Body of pancreas (tissue), 4 donors: ENCODE measurements at regions not wholly inside any gene's neighbourhood (a gene's known extent, or its start where the extent isn't known, plus 50 kb on each side); places are given as distances from the start of the nearest gene placed in this dataset.

Experiments
- ATAC-seq: fragments of 150-250 bp; one replicate; pipeline ENCODE4 v1.9.1; 2016
- DNase-seq, 4 donors: peaks; one replicate each; pipeline ENCODE4 v3.0.0-alpha.2; 2019
- H3K27ac ChIP-seq, 4 donors: fragments of 200-600 bp; sonication (generic); 1 replicate in 3 of 4; 2 replicates in 1 of 4; pipeline versions ENCODE4 v1.5.1 to v1.6.1; 2016 to 2019; ENCODE audit warnings: mild to moderate bottlenecking in 1 of 4, mixed read lengths in 1 of 4, moderate library complexity in 1 of 4
- H3K27me3 ChIP-seq, 2 donors: fragments of 200-600 bp; sonication (generic); one replicate each; pipeline ENCODE4 v1.6.0; 2016; ENCODE audit warnings: mild to moderate bottlenecking in 1 of 2
- H3K36me3 ChIP-seq, 2 donors: fragments of 200-600 bp; sonication (generic); replicated peaks in 1 of 2; 2 replicates each; pipeline ENCODE4 v1.5.1; 2016; ENCODE audit warnings: low read depth in 2 of 2; ENCODE audit not compliant: insufficient read depth in 1 of 2
- H3K4me1 ChIP-seq: fragments of 200-600 bp; sonication (generic); one replicate; pipeline ENCODE4 v1.6.0; 2016
- H3K4me3 ChIP-seq, 2 donors: fragments of 200-600 bp; sonication (generic); 1 replicate in 1 of 2; 2 replicates in 1 of 2; pipeline ENCODE4 v1.5.1; 2016 to 2019
- H3K9me3 ChIP-seq, 3 donors: fragments of 200-600 bp; sonication (generic); 1 replicate in 2 of 3; 2 replicates in 1 of 3; pipeline ENCODE4 v1.5.1; 2016
- POLR2A ChIP-seq, 3 donors: fragments of 450-650 bp; IDR thresholded peaks; one replicate each; pipeline ENCODE4 v1.6.1; 2016; ENCODE audit warnings: antibody characterized with exemption in 3 of 3, mild to moderate bottlenecking in 2 of 3
- WGBS, 2 donors: methylation state at CpG; one replicate each; pipeline ENCODE4 v1.1.5; 2017; 5-methylcytosine and 5-hydroxymethylcytosine counted together
- intact Hi-C: fragments of 100-400 bp; cut with DNase I; formaldehyde crosslinking; loops from one replicate; pipeline ENCODE4 v1.15.1; 2023
- TF ChIP-seq, protein P1 (sequence below), 7 experiments: fragments of 450-650 bp in 4 of 7; fragments of 200-600 bp in 3 of 7; sonication (generic) in 3 of 7; IDR thresholded peaks; one replicate each; pipeline ENCODE4 v1.5.1; 2016 to 2019; ENCODE audit warnings: antibody characterized with exemption in 7 of 7

- H3K27ac ChIP-seq: no peak overlapping the region
- intact Hi-C loops: no loop called here
- peaks cover 0 to 8% (median 0%) of the 10 kb centered on the region in 3 donors for H3K9me3 ChIP-seq
- no peaks in the 10 kb centered on the region for H3K27me3 ChIP-seq
- no peak overlapping the region for H3K4me3 ChIP-seq
- no peak for TF ChIP-seq POLR2A (IDR thresholded peaks at IDR 0.05)
- no peaks in the 10 kb centered on the region for H3K4me1 ChIP-seq
- H3K36me3 ChIP-seq: no peaks in the 10 kb centered on the region
- DNase-seq: no peak
- WGBS, 2 donors: 82% methylated on average over 7 of the region's 7 CpGs
- ATAC-seq: no peak
Measured at GRCh38 chr10:130257897-130258296, 121.7 kb downstream of the GLRX3 start.

GRCh38 chr10:130259380-130259779 lies 123.2 kb downstream of the GLRX3 start:
- Histone ChIP-seq H3K4me3 (no peak overlapping the region), H3K27me3 (no peaks in the 10 kb centered on the region), H3K4me1 (no peaks in the 10 kb centered on the region), H3K36me3 (no peaks in the 10 kb centered on the region), H3K9me3 (peaks cover 0 to 21% (median 0%) of the 10 kb centered on the region in 3 donors), H3K27ac (no peak overlapping the region)
- ATAC-seq (no peak), DNase-seq (no peak)
- intact Hi-C loops: no loop called here
- TF ChIP-seq, protein P1, sequence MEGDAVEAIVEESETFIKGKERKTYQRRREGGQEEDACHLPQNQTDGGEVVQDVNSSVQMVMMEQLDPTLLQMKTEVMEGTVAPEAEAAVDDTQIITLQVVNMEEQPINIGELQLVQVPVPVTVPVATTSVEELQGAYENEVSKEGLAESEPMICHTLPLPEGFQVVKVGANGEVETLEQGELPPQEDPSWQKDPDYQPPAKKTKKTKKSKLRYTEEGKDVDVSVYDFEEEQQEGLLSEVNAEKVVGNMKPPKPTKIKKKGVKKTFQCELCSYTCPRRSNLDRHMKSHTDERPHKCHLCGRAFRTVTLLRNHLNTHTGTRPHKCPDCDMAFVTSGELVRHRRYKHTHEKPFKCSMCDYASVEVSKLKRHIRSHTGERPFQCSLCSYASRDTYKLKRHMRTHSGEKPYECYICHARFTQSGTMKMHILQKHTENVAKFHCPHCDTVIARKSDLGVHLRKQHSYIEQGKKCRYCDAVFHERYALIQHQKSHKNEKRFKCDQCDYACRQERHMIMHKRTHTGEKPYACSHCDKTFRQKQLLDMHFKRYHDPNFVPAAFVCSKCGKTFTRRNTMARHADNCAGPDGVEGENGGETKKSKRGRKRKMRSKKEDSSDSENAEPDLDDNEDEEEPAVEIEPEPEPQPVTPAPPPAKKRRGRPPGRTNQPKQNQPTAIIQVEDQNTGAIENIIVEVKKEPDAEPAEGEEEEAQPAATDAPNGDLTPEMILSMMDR (IDR thresholded peaks at IDR 0.05): no peak
- no peak for TF ChIP-seq POLR2A (IDR thresholded peaks at IDR 0.05)
- 54 to 69% methylated on average over 6 of the region's 6 CpGs for WGBS, 2 donors

DNA sequence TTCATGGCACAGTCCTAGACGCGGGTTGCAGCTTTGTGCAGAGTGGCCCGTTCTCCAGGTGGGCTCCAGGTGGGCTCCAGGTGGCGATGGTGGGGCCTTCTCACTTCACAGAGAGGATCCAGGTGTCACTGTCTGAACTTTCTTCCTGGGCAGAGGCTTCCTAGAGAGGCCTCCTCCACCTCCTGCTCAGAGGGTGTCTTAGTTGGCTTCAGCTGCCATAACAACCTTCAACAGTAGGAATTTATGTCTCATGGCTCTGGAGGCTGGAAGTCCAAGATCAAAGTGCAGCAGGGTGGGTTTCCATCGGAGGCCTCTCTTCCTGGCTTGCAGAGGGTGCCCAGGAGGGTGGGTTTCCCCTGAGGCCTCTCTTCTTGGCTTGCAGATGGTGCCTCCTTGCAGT lies 125.1 kb downstream of the GLRX3 start:
- Histone ChIP-seq H3K27ac (no peak overlapping the region), H3K4me1 (no peaks in the 10 kb centered on the region), H3K27me3 (no peaks in the 10 kb centered on the region), H3K4me3 (no peak overlapping the region), H3K36me3 (no peaks in the 10 kb centered on the region), H3K9me3 (peaks cover 0 to 21% (median 0%) of the 10 kb centered on the region in 3 donors)
- DNase-seq: no peak
- intact Hi-C loops: no loop called here
- TF ChIP-seq, protein P1 (IDR thresholded peaks at IDR 0.05): no peak
- TF ChIP-seq POLR2A (IDR thresholded peaks at IDR 0.05): no peak
- 69 to 73% methylated on average over 5 of the region's 5 CpGs for WGBS, 2 donors
- ATAC-seq: no peak

DNA sequence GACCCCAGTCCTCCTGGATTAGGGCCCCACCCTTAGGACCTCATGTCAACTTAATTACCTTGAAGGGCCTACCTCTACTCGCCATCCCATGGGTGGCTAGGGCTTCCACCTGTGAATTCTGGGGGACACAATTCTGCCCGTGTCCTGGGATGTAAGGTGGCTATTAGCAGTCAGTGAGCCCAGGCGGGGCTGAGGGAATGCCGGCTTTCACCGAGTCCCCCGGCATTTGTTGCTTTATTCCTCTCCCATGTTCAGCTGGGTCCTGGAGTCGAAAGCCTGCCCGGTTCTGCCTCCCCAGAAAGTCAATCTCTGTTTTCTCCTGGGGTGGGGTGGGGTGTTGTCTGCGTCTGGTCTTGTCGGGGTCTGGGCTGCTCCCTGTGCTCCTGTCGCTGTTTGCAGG lies 125.6 kb downstream of the GLRX3 start:
- no peak for TF ChIP-seq POLR2A (IDR thresholded peaks at IDR 0.05)
- TF ChIP-seq, protein P1 (IDR thresholded peaks at IDR 0.05): no peak
- no peak overlapping the region for H3K27ac ChIP-seq
- H3K27me3 ChIP-seq: no peaks in the 10 kb centered on the region
- H3K4me1 ChIP-seq: no peaks in the 10 kb centered on the region
- H3K36me3 ChIP-seq: no peaks in the 10 kb centered on the region
- WGBS, 2 donors: 85 to 86% methylated on average over 7 to 11 of the region's 11 CpGs
- DNase-seq (no peak), ATAC-seq (no peak)
- H3K9me3 ChIP-seq: peaks cover 0 to 21% (median 0%) of the 10 kb centered on the region in 3 donors
- intact Hi-C loops: no loop called here
- H3K4me3 ChIP-seq: no peak overlapping the region

DNA sequence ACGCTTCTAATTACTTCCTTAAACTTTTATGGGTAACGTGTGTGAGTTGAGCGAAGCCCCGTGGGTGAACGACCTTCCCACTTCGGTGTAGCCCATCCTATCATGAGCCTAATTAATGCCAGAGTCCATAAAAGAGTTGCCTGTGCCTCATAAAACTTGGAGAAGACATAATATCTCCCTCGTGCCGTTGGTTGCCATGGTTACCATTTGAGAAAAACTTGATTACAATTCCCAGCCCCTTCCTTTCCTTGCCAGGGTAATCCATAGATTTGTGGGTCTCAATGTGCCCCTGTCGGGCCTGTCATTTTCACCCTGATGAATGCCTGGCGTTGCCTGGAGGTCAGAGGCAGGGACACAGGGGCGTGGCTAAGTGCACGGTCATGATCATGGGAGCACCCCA lies 127.1 kb downstream of the GLRX3 start:
- Histone ChIP-seq H3K4me3 (no peak overlapping the region), H3K27me3 (no peaks in the 10 kb centered on the region), H3K9me3 (peaks cover 0 to 21% (median 0%) of the 10 kb centered on the region in 3 donors), H3K36me3 (no peaks in the 10 kb centered on the region), H3K27ac (no peak overlapping the region), H3K4me1 (no peaks in the 10 kb centered on the region)
- no peak for ATAC-seq
- WGBS, 2 donors: 67 to 70% methylated on average over 12 of the region's 12 CpGs
- intact Hi-C loops: no loop called here
- TF ChIP-seq, protein P1 (IDR thresholded peaks at IDR 0.05): no peak
- TF ChIP-seq POLR2A (IDR thresholded peaks at IDR 0.05): no peak
- DNase-seq: no peak
